Astrocyte of the spinal cord (primary cell): ENCODE measurements at regions not wholly inside any gene's neighbourhood (a gene's known extent, or its start where the extent isn't known, plus 50 kb on each side); places are given as distances from the start of the nearest gene placed in this dataset.

Experiments
- DNase-seq: peaks from one replicate; pipeline ENCODE4 v3.0.0; 2011; ENCODE audit warnings: low read depth, low spot score
- H3K4me3 ChIP-seq: 2 replicates; pipeline ENCODE4 v1.5.1; 2011; ENCODE audit warnings: low read depth, mild to moderate bottlenecking, low read length, moderate library complexity
- in situ Hi-C: cut with HindIII; loops from 2 replicates; pipeline ENCODE4 v1.10.0; 2017; ENCODE audit warnings: low sequenced_read_pairs
- TF ChIP-seq, protein P1 (sequence below): IDR thresholded peaks from 2 replicates; pipeline ENCODE4 v1.5.1; 2012; ENCODE audit warnings: low read depth, mild to moderate bottlenecking, low read length, inconsistent platforms

GRCh38 chr4:60809486-60809800 is 390.7 kb upstream of the ADGRL3 start:
- no peak overlapping the region for H3K4me3 ChIP-seq
- DNase-seq, result no peak
- TF ChIP-seq, protein P1, sequence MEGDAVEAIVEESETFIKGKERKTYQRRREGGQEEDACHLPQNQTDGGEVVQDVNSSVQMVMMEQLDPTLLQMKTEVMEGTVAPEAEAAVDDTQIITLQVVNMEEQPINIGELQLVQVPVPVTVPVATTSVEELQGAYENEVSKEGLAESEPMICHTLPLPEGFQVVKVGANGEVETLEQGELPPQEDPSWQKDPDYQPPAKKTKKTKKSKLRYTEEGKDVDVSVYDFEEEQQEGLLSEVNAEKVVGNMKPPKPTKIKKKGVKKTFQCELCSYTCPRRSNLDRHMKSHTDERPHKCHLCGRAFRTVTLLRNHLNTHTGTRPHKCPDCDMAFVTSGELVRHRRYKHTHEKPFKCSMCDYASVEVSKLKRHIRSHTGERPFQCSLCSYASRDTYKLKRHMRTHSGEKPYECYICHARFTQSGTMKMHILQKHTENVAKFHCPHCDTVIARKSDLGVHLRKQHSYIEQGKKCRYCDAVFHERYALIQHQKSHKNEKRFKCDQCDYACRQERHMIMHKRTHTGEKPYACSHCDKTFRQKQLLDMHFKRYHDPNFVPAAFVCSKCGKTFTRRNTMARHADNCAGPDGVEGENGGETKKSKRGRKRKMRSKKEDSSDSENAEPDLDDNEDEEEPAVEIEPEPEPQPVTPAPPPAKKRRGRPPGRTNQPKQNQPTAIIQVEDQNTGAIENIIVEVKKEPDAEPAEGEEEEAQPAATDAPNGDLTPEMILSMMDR, result no peak
- in situ Hi-C loops, result no loop called here

DNA sequence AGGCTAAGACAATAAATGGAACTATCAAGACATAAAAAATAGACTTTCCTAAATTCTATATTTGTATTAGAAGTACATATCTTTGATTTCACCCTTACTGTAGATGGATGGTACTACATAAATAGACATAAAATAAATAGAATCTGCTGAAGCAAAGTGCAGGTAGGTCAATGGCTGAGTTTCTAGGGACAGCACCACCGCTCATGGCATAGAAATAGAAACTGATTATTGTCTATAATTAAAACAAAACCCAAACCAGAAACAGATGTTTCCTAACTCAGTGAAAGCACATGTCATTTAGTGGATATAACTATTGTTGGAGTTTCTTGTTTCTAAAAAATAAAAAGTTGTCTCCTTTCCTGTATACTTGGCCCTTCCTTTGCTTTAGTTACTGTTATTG is 387.3 kb upstream of the ADGRL3 start:
- in situ Hi-C loops, result no loop called here
- H3K4me3 ChIP-seq, result no peak overlapping the region
- TF ChIP-seq, protein P1, result no peak
- DNase-seq, result no peak

DNA sequence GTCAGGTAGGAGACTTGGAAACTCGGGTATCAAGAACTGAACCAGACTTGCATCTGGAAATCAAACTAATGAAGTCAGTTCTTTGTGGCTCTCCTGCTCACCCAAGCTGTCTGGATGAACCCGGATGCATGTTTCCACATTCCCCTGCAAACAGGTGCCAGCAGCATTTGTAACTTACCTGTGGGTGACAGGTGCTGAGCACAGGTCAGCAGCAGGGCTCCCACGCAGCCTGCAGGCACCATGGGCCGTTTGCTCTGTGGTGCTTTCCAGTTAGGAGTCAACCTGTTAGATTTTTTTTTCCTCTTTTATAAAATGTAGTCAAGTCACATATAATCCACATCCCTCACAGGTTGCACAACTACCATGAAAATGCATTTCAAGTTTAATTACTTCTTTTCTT is 385.6 kb upstream of the ADGRL3 start:
- TF ChIP-seq, protein P1, result no peak
- in situ Hi-C loops, result no loop called here
- H3K4me3 ChIP-seq, result no peak overlapping the region
- DNase-seq, result no peak

- in situ Hi-C loops, result no loop called here
- no peak overlapping the region for H3K4me3 ChIP-seq
- no peak for DNase-seq
- TF ChIP-seq, protein P1, result no peak
Observed at GRCh38 chr4:60817609-60818008, 382.5 kb upstream of the ADGRL3 start.

DNA sequence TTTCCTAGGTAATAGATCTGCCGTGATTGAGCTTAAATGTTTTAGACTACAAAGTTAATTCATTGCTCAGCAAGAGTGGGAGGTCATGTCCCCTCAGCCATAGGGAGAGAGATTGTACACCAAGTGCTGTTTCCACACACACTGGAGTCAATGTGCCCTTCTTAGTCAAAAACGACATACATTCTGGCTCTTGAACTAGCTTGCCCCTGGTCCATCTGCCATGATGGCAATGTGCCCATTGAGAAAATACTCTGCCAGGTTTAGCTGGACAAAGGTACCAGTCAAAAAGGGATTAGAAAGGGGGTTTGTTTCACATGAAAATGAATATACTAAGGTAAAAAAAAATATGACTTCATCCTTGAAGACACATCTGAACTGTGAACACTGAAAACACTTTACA is 377.1 kb upstream of the ADGRL3 start:
- H3K4me3 ChIP-seq, result no peak overlapping the region
- in situ Hi-C loops, result no loop called here
- TF ChIP-seq, protein P1, result no peak
- DNase-seq, result no peak

DNA sequence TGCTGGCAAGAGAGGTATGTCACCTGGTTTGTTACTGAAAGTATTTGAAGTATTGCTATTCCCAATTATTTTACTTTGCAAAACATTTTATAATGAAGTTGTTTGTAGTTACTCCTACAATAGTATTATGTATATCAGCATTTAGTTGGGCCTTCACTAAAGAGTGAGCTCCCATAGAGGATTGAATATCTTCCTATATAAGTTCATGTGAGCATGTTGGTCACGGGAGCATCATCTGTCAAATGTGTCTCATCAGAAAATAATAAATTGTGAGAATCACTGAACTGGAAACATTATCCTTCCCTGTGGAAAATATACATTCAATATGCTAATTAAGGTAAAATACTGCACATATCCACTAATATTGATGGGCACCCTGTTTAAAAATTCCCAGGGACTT is 360.1 kb upstream of the ADGRL3 start:
- DNase-seq, result no peak
- TF ChIP-seq, protein P1, result no peak
- in situ Hi-C loops, result no loop called here

DNA sequence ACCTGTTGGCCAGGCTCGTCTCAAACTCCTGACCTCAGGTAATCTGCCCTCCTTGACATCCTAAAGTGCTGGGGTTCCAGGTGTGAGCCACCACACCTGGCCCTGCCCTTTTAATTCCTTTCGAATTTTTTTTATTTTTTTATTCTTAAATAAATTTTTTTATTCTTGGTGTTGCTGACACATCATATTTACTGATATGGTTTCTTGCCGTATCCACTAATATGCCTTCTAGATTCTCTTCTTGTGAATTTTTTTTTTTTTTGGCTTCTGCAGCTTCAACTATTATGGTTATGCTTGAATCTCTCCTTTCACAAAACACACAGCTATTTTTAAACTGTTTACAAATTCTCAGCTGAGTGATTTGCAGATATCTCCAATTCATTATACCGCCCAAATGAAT is 353.4 kb upstream of the ADGRL3 start:
- TF ChIP-seq, protein P1, result no peak
- no peak overlapping the region for H3K4me3 ChIP-seq
- in situ Hi-C loops, result no loop called here
- no peak for DNase-seq

More for the DNA sequence above, 360.1 kb upstream of the ADGRL3 start:
- no peak overlapping the region for H3K4me3 ChIP-seq
